ENCODE measurements at regions not wholly inside any gene's neighbourhood (a gene's known extent, or its start where the extent isn't known, plus 50 kb on each side); places are given as distances from the start of the nearest gene placed in this dataset.

DNA sequence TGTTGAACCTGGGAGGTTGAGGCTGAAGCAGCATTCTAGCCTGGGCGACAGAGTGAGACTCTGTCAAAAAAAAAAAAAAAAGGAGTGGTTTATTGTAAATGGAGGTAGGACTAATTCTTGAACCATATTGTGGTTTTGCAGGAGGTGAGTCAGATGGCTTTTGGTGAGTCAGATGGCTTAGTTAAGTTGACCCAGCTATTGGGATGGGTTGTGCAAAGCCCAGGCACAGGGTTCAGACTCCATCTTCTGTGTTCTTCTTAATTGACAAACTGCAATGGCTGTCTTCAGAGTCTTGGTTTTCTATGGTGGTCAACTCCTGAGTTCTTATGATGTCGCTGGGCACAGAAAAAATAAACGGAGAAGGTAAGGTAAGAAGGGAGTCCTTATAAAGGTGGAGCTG is 182.7 kb downstream of the ADAMTS15 start:
- WGBS: 46% methylated on average over 3 of the region's 3 CpGs
- H2AK5ac ChIP-seq (ENCODE audit: low read length, severe bottlenecking): no peak overlapping the region
- H3K4me1 ChIP-seq (ENCODE audit: control insufficient read depth, insufficient read depth, low read depth, low read length): peaks cover 17% of the 10 kb centered on the region
- no peaks in the 10 kb centered on the region for H3K79me1 ChIP-seq (replicated peaks; ENCODE audit: low read length, poor library complexity, severe bottlenecking)
- H3K14ac ChIP-seq (ENCODE audit: low read length in 2 of 2): no peak overlapping the region
- H3K23ac ChIP-seq (ENCODE audit: low read length in 2 of 2): no peak overlapping the region
- no peaks in the 10 kb centered on the region for H3K9me3 ChIP-seq (ENCODE audit: control insufficient read depth, low read length)
- DNase-seq: peak; percentile 88
- H3K36me3 ChIP-seq (ENCODE audit: control insufficient read depth in 1 of 2, insufficient read depth in 2 of 2, low read depth in 1 of 2, low read length in 2 of 2): no peaks in the 10 kb centered on the region
- no peak overlapping the region for H2BK120ac ChIP-seq (ENCODE audit: low read depth, low read length)
- H3K4ac ChIP-seq (ENCODE audit: low read depth in 1 of 2, low read length in 2 of 2): no peak overlapping the region
- no peak overlapping the region for H3K4me2 ChIP-seq (ENCODE audit: low read length, poor library complexity, severe bottlenecking)
- H2AFZ ChIP-seq (ENCODE audit: low read depth, low read length): no peak overlapping the region
- no peaks in the 10 kb centered on the region for H3K27me3 ChIP-seq (ENCODE audit: control insufficient read depth in 1 of 2, insufficient read depth in 1 of 2, low read length in 2 of 2)
- H3K18ac ChIP-seq (ENCODE audit: low read depth in 1 of 2, low read length in 2 of 2): no peak overlapping the region
- no peak overlapping the region for H4K8ac ChIP-seq (ENCODE audit: low read length)
- no peak overlapping the region for H3K4me3 ChIP-seq (ENCODE audit: insufficient read depth in 1 of 2, low read depth in 1 of 2, low read length in 2 of 2)
- H3K27ac ChIP-seq (ENCODE audit: low read length, poor library complexity, severe bottlenecking): no peak overlapping the region
- H3K9ac ChIP-seq (ENCODE audit: low read length): peak overlapping the region; percentile 30
- no peak overlapping the region for H2BK12ac ChIP-seq (ENCODE audit: low read length in 2 of 2)
- H2BK15ac ChIP-seq (ENCODE audit: low read depth, poor library complexity, severe bottlenecking): no peak overlapping the region
- no peak overlapping the region for H2BK5ac ChIP-seq (ENCODE audit: low read depth, low read length, poor library complexity, severe bottlenecking)
- H4K91ac ChIP-seq (ENCODE audit: low read length): no peak overlapping the region

DNA sequence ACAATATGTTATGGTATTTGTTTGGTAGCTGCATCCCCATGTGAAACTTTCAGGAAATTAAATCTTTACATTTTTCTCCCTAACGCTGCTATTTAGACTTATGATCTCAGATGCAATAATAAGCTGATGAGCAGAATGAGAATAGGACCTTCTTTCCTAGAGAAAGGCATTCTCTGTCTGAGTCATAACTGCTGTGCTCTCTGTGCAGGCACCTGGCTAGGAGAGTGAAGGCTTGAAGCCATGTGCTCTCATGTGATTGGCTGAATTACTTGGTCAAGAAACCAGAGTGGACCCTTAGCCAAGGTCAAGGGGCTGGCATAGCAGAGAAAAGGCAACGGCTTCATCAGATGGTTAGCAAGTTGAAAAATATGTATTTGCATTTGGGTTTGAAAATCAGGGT is 185.0 kb downstream of the ADAMTS15 start:
- H2AK5ac ChIP-seq (ENCODE audit: low read length, severe bottlenecking): no peak overlapping the region
- H2BK15ac ChIP-seq (ENCODE audit: low read depth, poor library complexity, severe bottlenecking): no peak overlapping the region
- no peak overlapping the region for H2BK5ac ChIP-seq (ENCODE audit: low read depth, low read length, poor library complexity, severe bottlenecking)
- no peak overlapping the region for H3K9ac ChIP-seq (ENCODE audit: low read length)
- H3K18ac ChIP-seq (ENCODE audit: low read depth in 1 of 2, low read length in 2 of 2): no peak overlapping the region
- no peak overlapping the region for H2BK120ac ChIP-seq (ENCODE audit: low read depth, low read length)
- H3K79me1 ChIP-seq (replicated peaks; ENCODE audit: low read length, poor library complexity, severe bottlenecking): no peaks in the 10 kb centered on the region
- no peak overlapping the region for H2BK12ac ChIP-seq (ENCODE audit: low read length in 2 of 2)
- no peak overlapping the region for H4K8ac ChIP-seq (ENCODE audit: low read length)
- no peak overlapping the region for H3K23ac ChIP-seq (ENCODE audit: low read length in 2 of 2)
- peak; percentile 24 for DNase-seq
- H3K4ac ChIP-seq (ENCODE audit: low read depth in 1 of 2, low read length in 2 of 2): no peak overlapping the region
- H3K27ac ChIP-seq (ENCODE audit: low read length, poor library complexity, severe bottlenecking): no peak overlapping the region
- peak overlapping the region in 1 of 2 experiments; percentile 19 for H3K4me3 ChIP-seq (ENCODE audit: insufficient read depth in 1 of 2, low read depth in 1 of 2, low read length in 2 of 2)
- peaks cover 27% of the 10 kb centered on the region for H3K4me1 ChIP-seq (ENCODE audit: control insufficient read depth, insufficient read depth, low read depth, low read length)
- H3K9me3 ChIP-seq (ENCODE audit: control insufficient read depth, low read length): no peaks in the 10 kb centered on the region
- no peaks in the 10 kb centered on the region for H3K36me3 ChIP-seq (ENCODE audit: control insufficient read depth in 1 of 2, insufficient read depth in 2 of 2, low read depth in 1 of 2, low read length in 2 of 2)
- no peak overlapping the region for H2AFZ ChIP-seq (ENCODE audit: low read depth, low read length)
- whole genome bisulfite sequencing: 66% methylated on average over 2 of the region's 2 CpGs
- no peak overlapping the region for H3K4me2 ChIP-seq (ENCODE audit: low read length, poor library complexity, severe bottlenecking)
- H4K91ac ChIP-seq (ENCODE audit: low read length): no peak overlapping the region
- H3K14ac ChIP-seq (ENCODE audit: low read length in 2 of 2): no peak overlapping the region
- no peaks in the 10 kb centered on the region for H3K27me3 ChIP-seq (ENCODE audit: control insufficient read depth in 1 of 2, insufficient read depth in 1 of 2, low read length in 2 of 2)

DNA sequence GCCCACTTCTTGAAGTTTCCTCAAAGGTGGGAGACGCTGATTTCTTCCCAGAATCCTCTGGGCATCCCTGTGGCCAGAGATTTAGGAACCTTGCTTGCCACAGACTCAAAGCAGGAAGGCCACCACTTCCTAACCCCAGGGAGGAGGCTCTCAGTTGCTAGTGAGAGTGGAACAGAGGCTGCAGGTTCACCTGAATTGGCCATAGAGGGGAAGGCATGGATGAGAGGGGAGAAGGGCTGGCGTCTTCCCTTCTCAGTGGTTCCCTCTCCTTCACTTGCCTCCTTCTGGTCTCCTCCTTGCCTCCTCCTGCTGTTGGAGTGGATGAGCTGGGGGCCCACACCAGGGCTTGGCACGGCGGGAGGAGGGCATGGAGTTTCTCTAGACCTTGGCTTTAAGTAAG is 185.7 kb downstream of the ADAMTS15 start:
- Histone ChIP-seq H3K27me3 (ENCODE audit: control insufficient read depth in 1 of 2, insufficient read depth in 1 of 2, low read length in 2 of 2) (no peaks in the 10 kb centered on the region), H3K9me3 (ENCODE audit: control insufficient read depth, low read length) (no peaks in the 10 kb centered on the region), H3K23ac (ENCODE audit: low read length in 2 of 2) (no peak overlapping the region), H3K4me2 (ENCODE audit: low read length, poor library complexity, severe bottlenecking) (no peak overlapping the region), H2BK5ac (ENCODE audit: low read depth, low read length, poor library complexity, severe bottlenecking) (peak overlapping the region; percentile 4), H2BK120ac (ENCODE audit: low read depth, low read length) (no peak overlapping the region), H4K91ac (ENCODE audit: low read length) (peak overlapping the region; percentile 8), H2BK15ac (ENCODE audit: low read depth, poor library complexity, severe bottlenecking) (no peak overlapping the region), H3K14ac (ENCODE audit: low read length in 2 of 2) (no peak overlapping the region), H3K79me1 (replicated peaks; ENCODE audit: low read length, poor library complexity, severe bottlenecking) (no peaks in the 10 kb centered on the region), H4K8ac (ENCODE audit: low read length) (no peak overlapping the region), H3K4ac (ENCODE audit: low read depth in 1 of 2, low read length in 2 of 2) (peak overlapping the region; percentile 2 to 10), H3K36me3 (ENCODE audit: control insufficient read depth in 1 of 2, insufficient read depth in 2 of 2, low read depth in 1 of 2, low read length in 2 of 2) (no peaks in the 10 kb centered on the region), H3K27ac (ENCODE audit: low read length, poor library complexity, severe bottlenecking) (peak overlapping the region; percentile 87), H2AK5ac (ENCODE audit: low read length, severe bottlenecking) (peak overlapping the region; percentile 66), H3K4me1 (ENCODE audit: control insufficient read depth, insufficient read depth, low read depth, low read length) (peaks cover 27% of the 10 kb centered on the region), H3K9ac (ENCODE audit: low read length) (no peak overlapping the region), H2AFZ (ENCODE audit: low read depth, low read length) (no peak overlapping the region), H3K4me3 (ENCODE audit: insufficient read depth in 1 of 2, low read depth in 1 of 2, low read length in 2 of 2) (no peak overlapping the region), H2BK12ac (ENCODE audit: low read length in 2 of 2) (peak overlapping the region in 1 of 2 experiments; percentile 57), H3K18ac (ENCODE audit: low read depth in 1 of 2, low read length in 2 of 2) (peak overlapping the region in 1 of 2 experiments; percentile 75)
- no peak for DNase-seq
- WGBS: 100% methylated on average over 3 of the region's 4 CpGs

DNA sequence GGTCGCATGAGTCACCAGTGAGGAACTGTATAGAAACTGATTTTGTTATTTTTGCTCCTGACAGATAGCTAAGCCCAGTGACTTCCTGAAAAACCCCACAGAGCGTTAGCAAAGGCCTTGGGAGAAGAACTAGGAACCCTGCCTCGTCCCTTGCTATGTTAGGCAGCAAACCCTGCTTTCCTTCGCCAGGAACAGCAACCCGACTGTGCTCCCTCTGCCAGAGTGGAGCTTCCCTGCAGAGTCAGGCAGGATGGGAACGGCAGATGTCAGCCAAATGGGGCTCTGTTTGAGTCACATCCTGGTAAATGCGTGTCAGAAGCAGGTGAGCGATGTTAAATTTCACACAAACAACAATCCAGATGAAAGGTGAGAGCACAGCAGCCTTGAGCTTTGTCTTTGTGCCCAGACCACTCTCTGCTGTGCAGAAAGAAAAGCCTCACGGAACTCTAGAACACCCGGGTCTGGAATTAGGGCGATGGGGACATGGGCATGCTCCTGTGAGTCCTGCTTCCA is 186.6 kb downstream of the ADAMTS15 start:
- Histone ChIP-seq H3K4me3 (ENCODE audit: insufficient read depth in 1 of 2, low read depth in 1 of 2, low read length in 2 of 2) (no peak overlapping the region), H3K9me3 (ENCODE audit: control insufficient read depth, low read length) (no peaks in the 10 kb centered on the region), H3K36me3 (ENCODE audit: control insufficient read depth in 1 of 2, insufficient read depth in 2 of 2, low read depth in 1 of 2, low read length in 2 of 2) (no peaks in the 10 kb centered on the region), H3K4ac (ENCODE audit: low read depth in 1 of 2, low read length in 2 of 2) (peak overlapping the region in 1 of 2 experiments; percentile 66), H4K8ac (ENCODE audit: low read length) (peak overlapping the region; percentile 83), H2BK5ac (ENCODE audit: low read depth, low read length, poor library complexity, severe bottlenecking) (no peak overlapping the region), H2AK5ac (ENCODE audit: low read length, severe bottlenecking) (peak overlapping the region; percentile 45), H2AFZ (ENCODE audit: low read depth, low read length) (no peak overlapping the region), H2BK120ac (ENCODE audit: low read depth, low read length) (peak overlapping the region; percentile 27), H2BK15ac (ENCODE audit: low read depth, poor library complexity, severe bottlenecking) (no peak overlapping the region), H3K9ac (ENCODE audit: low read length) (peak overlapping the region; percentile 40), H2BK12ac (ENCODE audit: low read length in 2 of 2) (peak overlapping the region; percentile 45 to 98), H3K4me2 (ENCODE audit: low read length, poor library complexity, severe bottlenecking) (peak overlapping the region; percentile 14), H3K18ac (ENCODE audit: low read depth in 1 of 2, low read length in 2 of 2) (peak overlapping the region; percentile 58 to 64), H3K27me3 (ENCODE audit: control insufficient read depth in 1 of 2, insufficient read depth in 1 of 2, low read length in 2 of 2) (no peaks in the 10 kb centered on the region), H3K14ac (ENCODE audit: low read length in 2 of 2) (peak overlapping the region in 1 of 2 experiments; percentile 35), H3K23ac (ENCODE audit: low read length in 2 of 2) (no peak overlapping the region), H3K27ac (ENCODE audit: low read length, poor library complexity, severe bottlenecking) (peak overlapping the region; percentile 87), H3K4me1 (ENCODE audit: control insufficient read depth, insufficient read depth, low read depth, low read length) (peaks cover 27% of the 10 kb centered on the region), H4K91ac (ENCODE audit: low read length) (peak overlapping the region; percentile 91), H3K79me1 (replicated peaks; ENCODE audit: low read length, poor library complexity, severe bottlenecking) (no peaks in the 10 kb centered on the region)
- DNase-seq: peak; percentile 46
- 34% methylated on average over 11 of the region's 11 CpGs for WGBS
